Skeletal muscle satellite cell (primary cell): ENCODE measurements at regions not wholly inside any gene's neighbourhood (a gene's known extent, or its start where the extent isn't known, plus 50 kb on each side); places are given as distances from the start of the nearest gene placed in this dataset.
"Not testable (repeated sequence)": the region's sequence is repeated elsewhere in the genome, so short reads cannot be mapped to it uniquely, and the experiment has no call there.

Source experiments
- H3K27me3 ChIP-seq: 2 replicates; pipeline ENCODE4 v1.7.0; 2013; ENCODE audit warnings: low read length; ENCODE audit not compliant: control insufficient read depth, insufficient read depth
- H3K36me3 ChIP-seq: 2 replicates; pipeline ENCODE4 v1.7.0; 2013; ENCODE audit warnings: mild to moderate bottlenecking, control low read depth, low read length; ENCODE audit not compliant: insufficient read depth
- H3K4me1 ChIP-seq: 2 replicates; pipeline ENCODE4 v1.7.0; 2013; ENCODE audit warnings: low read length; ENCODE audit not compliant: control insufficient read depth, insufficient read depth
- H3K4me2 ChIP-seq: 2 replicates; pipeline ENCODE4 v1.7.0; 2013; ENCODE audit warnings: mild to moderate bottlenecking, low read length
- H3K4me3 ChIP-seq: 2 replicates; pipeline ENCODE4 v1.7.0; 2013; ENCODE audit warnings: low read length
- H3K9ac ChIP-seq: 2 replicates; pipeline ENCODE4 v1.7.0; 2013; ENCODE audit warnings: mild to moderate bottlenecking, low read depth, low read length, moderate library complexity
- H3K9me3 ChIP-seq: replicated peaks from 2 replicates; pipeline ENCODE4 v1.7.0; 2013; ENCODE audit warnings: mild to moderate bottlenecking, control low read depth, low read length

- Histone ChIP-seq H3K4me1 (no peaks in the 10 kb centered on the region), H3K9ac (no peak overlapping the region), H3K4me3 (no peak overlapping the region), H3K27me3 (no peaks in the 10 kb centered on the region), H3K36me3 (no peaks in the 10 kb centered on the region), H3K4me2 (no peak overlapping the region), H3K9me3 (peaks cover 5% of the 10 kb centered on the region)
Measured at GRCh38 chr3:5768281-5768945, 580.9 kb downstream of the EDEM1 start.

DNA sequence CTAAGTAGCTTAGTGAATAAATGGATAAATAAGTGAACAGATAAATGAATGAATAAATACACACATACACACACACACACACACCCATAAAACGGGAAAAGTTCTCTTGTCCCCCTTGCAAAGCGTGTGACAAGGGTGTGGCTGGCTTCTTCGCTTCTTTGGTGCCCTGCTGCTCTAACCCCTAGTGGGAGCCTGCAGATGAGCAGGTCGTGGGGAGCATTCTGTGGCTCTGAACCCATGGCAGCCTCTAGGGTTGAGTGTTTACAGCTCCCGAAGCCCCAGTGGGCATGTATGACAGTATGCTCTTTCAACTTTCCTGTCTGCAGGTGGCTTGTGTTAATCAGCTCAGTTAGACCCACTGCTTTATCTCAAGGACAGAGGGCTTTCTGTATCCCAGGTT is 582.3 kb downstream of the EDEM1 start:
- no peaks in the 10 kb centered on the region for H3K27me3 ChIP-seq

GRCh38 chr3:5774337-5774736 is 586.8 kb downstream of the EDEM1 start:
- no peaks in the 10 kb centered on the region for H3K4me1 ChIP-seq
- H3K36me3 ChIP-seq: no peaks in the 10 kb centered on the region
- H3K4me3 ChIP-seq: no peak overlapping the region
- peaks cover 5% of the 10 kb centered on the region for H3K9me3 ChIP-seq
- no peaks in the 10 kb centered on the region for H3K27me3 ChIP-seq
- H3K9ac ChIP-seq: no peak overlapping the region
- no peak overlapping the region for H3K4me2 ChIP-seq

More for the DNA sequence above, 582.3 kb downstream of the EDEM1 start:
- Histone ChIP-seq H3K9me3 (peaks cover 5% of the 10 kb centered on the region), H3K4me3 (no peak overlapping the region), H3K4me1 (no peaks in the 10 kb centered on the region), H3K4me2 (no peak overlapping the region), H3K9ac (no peak overlapping the region), H3K36me3 (no peaks in the 10 kb centered on the region)

DNA sequence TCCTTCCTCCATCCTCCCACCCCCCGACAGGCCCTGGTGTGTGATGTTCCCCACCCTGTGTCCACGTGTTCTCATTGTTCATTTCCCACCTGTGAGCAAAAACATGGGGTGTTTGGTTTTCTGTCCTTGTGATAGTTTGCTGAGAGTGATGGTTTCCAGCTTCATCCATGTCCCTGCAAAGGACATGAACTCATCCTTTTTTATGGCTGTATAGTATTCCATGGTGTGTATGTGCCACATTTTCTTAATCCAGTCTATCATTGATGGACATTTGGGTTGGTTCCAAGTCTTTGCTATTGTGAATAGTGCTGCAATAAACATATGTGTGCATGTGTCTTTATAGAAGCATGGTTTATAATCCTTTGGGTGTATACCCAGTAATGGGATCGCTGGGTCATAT is 587.6 kb downstream of the EDEM1 start:
- not testable (repeated sequence) for H3K4me1 ChIP-seq, H3K9ac ChIP-seq, H3K27me3 ChIP-seq, H3K36me3 ChIP-seq, H3K9me3 ChIP-seq, H3K4me2 ChIP-seq, H3K4me3 ChIP-seq

DNA sequence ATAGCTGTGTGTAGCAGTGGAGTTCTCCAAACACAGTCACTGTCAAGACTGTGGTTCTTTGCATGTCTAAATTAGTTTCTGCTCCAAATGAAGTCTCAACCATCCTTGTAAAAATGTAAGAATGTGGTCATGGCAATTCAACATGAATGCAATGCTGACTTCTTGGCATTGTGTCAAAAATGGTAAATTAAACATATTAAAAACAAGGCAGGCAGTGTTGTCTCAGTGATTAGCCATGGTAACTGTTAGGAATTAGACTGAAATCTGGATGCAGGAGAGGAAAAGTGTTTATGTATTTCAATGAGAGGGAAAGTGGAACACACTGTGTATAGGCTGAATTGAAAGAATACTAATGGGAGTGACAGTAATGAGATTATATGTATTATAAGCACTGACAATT is 597.2 kb downstream of the EDEM1 start:
- Histone ChIP-seq H3K36me3 (no peaks in the 10 kb centered on the region), H3K9ac (no peak overlapping the region), H3K9me3 (peaks cover 11% of the 10 kb centered on the region), H3K4me3 (no peak overlapping the region), H3K4me1 (no peaks in the 10 kb centered on the region), H3K4me2 (no peak overlapping the region), H3K27me3 (no peaks in the 10 kb centered on the region)

DNA sequence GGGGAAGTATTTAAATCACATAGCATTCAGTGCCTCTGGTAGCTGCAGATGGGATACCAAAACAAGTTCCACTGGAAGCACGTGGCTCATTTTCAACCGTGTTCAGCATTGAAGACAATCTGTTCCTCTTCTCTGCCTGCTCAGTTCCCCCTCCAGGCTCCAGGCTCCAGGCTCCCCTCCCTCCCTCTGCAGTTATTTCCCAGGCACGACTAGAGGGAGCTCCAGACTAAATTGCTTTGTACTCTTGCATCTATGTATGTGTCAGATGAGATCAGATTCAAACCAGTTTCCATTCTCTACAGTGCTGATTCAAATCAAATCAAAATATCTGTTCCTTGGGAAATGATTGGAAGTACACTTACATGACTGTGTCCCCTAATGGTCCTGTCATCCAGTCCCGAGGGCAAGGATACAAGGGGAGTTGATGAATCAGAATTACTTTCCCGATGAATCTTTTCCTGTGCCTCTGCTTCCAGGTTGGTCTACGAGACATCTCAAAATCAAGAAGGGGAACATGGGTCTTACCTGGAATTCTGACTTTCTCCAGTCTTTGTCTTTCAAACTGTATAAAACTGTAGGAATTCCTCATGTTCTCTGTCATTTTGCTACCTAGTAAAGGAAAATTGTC is 600.5 kb downstream of the EDEM1 start:
- H3K9ac ChIP-seq: no peak overlapping the region
- H3K9me3 ChIP-seq: peaks cover 14% of the 10 kb centered on the region
- H3K4me2 ChIP-seq: no peak overlapping the region
- no peaks in the 10 kb centered on the region for H3K36me3 ChIP-seq
- no peak overlapping the region for H3K4me3 ChIP-seq
- no peaks in the 10 kb centered on the region for H3K27me3 ChIP-seq
- no peaks in the 10 kb centered on the region for H3K4me1 ChIP-seq

DNA sequence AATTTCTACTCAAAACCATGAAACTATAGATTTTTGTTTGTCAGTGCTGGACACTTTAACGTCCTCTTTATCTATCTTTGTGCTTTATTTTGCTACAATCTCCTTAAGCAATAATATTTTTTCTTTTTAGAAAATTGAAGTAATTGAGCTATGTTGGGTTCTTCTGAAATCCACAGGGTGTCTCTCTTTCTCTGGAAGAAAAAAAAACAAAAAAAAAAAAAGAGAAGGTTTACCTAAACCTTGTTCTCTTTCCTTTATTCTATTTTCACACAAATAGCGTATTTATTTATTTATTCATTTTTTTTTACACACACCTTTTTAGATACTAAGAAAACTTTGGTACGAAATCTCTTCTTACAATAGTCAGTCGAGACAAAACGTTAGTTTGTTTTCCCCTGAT is 601.0 kb downstream of the EDEM1 start:
- H3K4me3 ChIP-seq: no peak overlapping the region
- H3K4me2 ChIP-seq: no peak overlapping the region
- no peak overlapping the region for H3K9ac ChIP-seq
- no peaks in the 10 kb centered on the region for H3K27me3 ChIP-seq
- no peaks in the 10 kb centered on the region for H3K36me3 ChIP-seq
- H3K9me3 ChIP-seq: peaks cover 14% of the 10 kb centered on the region
- no peaks in the 10 kb centered on the region for H3K4me1 ChIP-seq

- no peak overlapping the region for H3K9ac ChIP-seq
Measured at GRCh38 chr3:5791558-5791957, 604.1 kb downstream of the EDEM1 start.

DNA sequence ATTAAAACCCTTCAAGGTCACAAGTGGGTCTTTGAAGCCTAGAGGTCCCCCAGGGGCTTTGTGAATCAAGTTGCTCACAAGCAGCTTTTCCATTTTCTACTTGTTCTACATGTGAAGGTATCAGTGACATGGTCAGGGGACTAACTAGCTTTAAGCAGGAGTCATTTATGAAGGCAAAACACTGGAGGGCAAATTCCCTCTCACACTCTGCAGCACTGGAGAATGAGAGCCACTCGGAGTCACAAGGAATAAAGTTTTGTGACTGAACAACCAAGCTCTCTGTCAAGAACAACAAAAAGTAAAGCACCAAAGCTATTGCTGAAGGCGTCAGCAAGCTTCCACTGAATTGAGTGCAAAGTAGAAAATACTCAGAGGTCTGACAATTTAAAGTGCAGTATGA is 609.0 kb downstream of the EDEM1 start:
- H3K4me2 ChIP-seq: no peak overlapping the region
- no peaks in the 10 kb centered on the region for H3K4me1 ChIP-seq
- H3K9me3 ChIP-seq: peaks cover 3% of the 10 kb centered on the region
- H3K9ac ChIP-seq: no peak overlapping the region
- H3K36me3 ChIP-seq: no peaks in the 10 kb centered on the region
- H3K27me3 ChIP-seq: no peaks in the 10 kb centered on the region
- H3K4me3 ChIP-seq: no peak overlapping the region

More at GRCh38 chr3:5791558-5791957, 604.1 kb downstream of the EDEM1 start:
- Histone ChIP-seq H3K4me1 (no peaks in the 10 kb centered on the region), H3K27me3 (no peaks in the 10 kb centered on the region), H3K9me3 (peaks cover 10% of the 10 kb centered on the region), H3K4me3 (no peak overlapping the region), H3K36me3 (no peaks in the 10 kb centered on the region), H3K4me2 (no peak overlapping the region)

GRCh38 chr3:5798809-5799208 is 611.3 kb downstream of the EDEM1 start:
- Histone ChIP-seq H3K9me3 (no peaks in the 10 kb centered on the region), H3K27me3 (no peaks in the 10 kb centered on the region), H3K4me1 (no peaks in the 10 kb centered on the region), H3K9ac (no peak overlapping the region), H3K36me3 (no peaks in the 10 kb centered on the region), H3K4me2 (no peak overlapping the region), H3K4me3 (no peak overlapping the region)

GRCh38 chr3:5799398-5799797 is 611.9 kb downstream of the EDEM1 start:
- no peak overlapping the region for H3K9ac ChIP-seq
- H3K27me3 ChIP-seq: no peaks in the 10 kb centered on the region
- H3K36me3 ChIP-seq: no peaks in the 10 kb centered on the region
- no peak overlapping the region for H3K4me2 ChIP-seq
- H3K4me3 ChIP-seq: no peak overlapping the region
- H3K9me3 ChIP-seq: no peaks in the 10 kb centered on the region
- H3K4me1 ChIP-seq: no peaks in the 10 kb centered on the region

- no peak overlapping the region for H3K4me3 ChIP-seq
- H3K4me2 ChIP-seq: no peak overlapping the region
- no peak overlapping the region for H3K9ac ChIP-seq
- H3K9me3 ChIP-seq: no peaks in the 10 kb centered on the region
- no peaks in the 10 kb centered on the region for H3K4me1 ChIP-seq
- H3K27me3 ChIP-seq: no peaks in the 10 kb centered on the region
- H3K36me3 ChIP-seq: no peaks in the 10 kb centered on the region
Measured at GRCh38 chr3:5800965-5801364, 613.5 kb downstream of the EDEM1 start.
